OCI-LY7 (cell line): ENCODE measurements at regions not wholly inside any gene's neighbourhood (a gene's known extent, or its start where the extent isn't known, plus 50 kb on each side); places are given as distances from the start of the nearest gene placed in this dataset.

Experiments used
- CTCF ChIP-seq: fragments of 200-600 bp; sonication (generic); conservative IDR thresholded peaks from 2 replicates; pipeline ENCODE4 v1.5.1; 2014; ENCODE audit warnings: mild to moderate bottlenecking, antibody characterized with exemption, low read length, moderate library complexity, mixed read lengths
- EZH2phosphoT487 ChIP-seq: fragments of 200-600 bp; sonication (generic); IDR thresholded peaks from 2 replicates; pipeline ENCODE4 v1.6.1; 2018; ENCODE audit warnings: low read depth, borderline replicate concordance, mild to moderate bottlenecking, mixed run types, antibody characterized with exemption, low read length, moderate library complexity, mixed read lengths

- TF ChIP-seq CTCF (no peak), EZH2phosphoT487 (no peak)
Observed at GRCh38 chr3:14274612-14274936, 96.0 kb downstream of the LSM3 start.
